ENCODE measurements at regions not wholly inside any gene's neighbourhood (a gene's known extent, or its start where the extent isn't known, plus 50 kb on each side); places are given as distances from the start of the nearest gene placed in this dataset.

GRCh38 chr9:13716601-13717321 lies 437.3 kb upstream of the MPDZ start:
- no peak overlapping the region for H3K4me3 ChIP-seq (ENCODE audit: low read depth, low read length)
- no peak for DNase-seq (ENCODE audit: low read depth)
- TF ChIP-seq CTCF (IDR thresholded peaks at IDR 0.05; ENCODE audit: insufficient read depth, low read depth, low read length, missing control alignments): no peak

GRCh38 chr9:13716090-13716489 lies 436.6 kb upstream of the MPDZ start:
- DNase-seq (ENCODE audit: low read depth): no peak
- TF ChIP-seq CTCF (IDR thresholded peaks at IDR 0.05; ENCODE audit: insufficient read depth, low read depth, low read length, missing control alignments): no peak

GRCh38 chr9:13715430-13715829 lies 435.9 kb upstream of the MPDZ start:
- no peak for TF ChIP-seq CTCF (IDR thresholded peaks at IDR 0.05; ENCODE audit: insufficient read depth, low read depth, low read length, missing control alignments)
- DNase-seq (ENCODE audit: low read depth): no peak
- H3K4me3 ChIP-seq (ENCODE audit: low read depth, low read length): no peak overlapping the region

More at GRCh38 chr9:13716090-13716489, 436.6 kb upstream of the MPDZ start:
- H3K4me3 ChIP-seq (ENCODE audit: low read depth, low read length): no peak overlapping the region

GRCh38 chr9:13707612-13708576 lies 428.4 kb upstream of the MPDZ start:
- H3K4me3 ChIP-seq (ENCODE audit: low read depth, low read length): no peak overlapping the region
- DNase-seq (ENCODE audit: low read depth): no peak
- no peak for TF ChIP-seq CTCF (IDR thresholded peaks at IDR 0.05; ENCODE audit: insufficient read depth, low read depth, low read length, missing control alignments)

GRCh38 chr9:13705918-13706317 lies 426.4 kb upstream of the MPDZ start:
- no peak overlapping the region for H3K4me3 ChIP-seq (ENCODE audit: low read depth, low read length)
- no peak for TF ChIP-seq CTCF (IDR thresholded peaks at IDR 0.05; ENCODE audit: insufficient read depth, low read depth, low read length, missing control alignments)
- DNase-seq (ENCODE audit: low read depth): no peak

- DNase-seq (ENCODE audit: low read depth): no peak
- TF ChIP-seq CTCF (IDR thresholded peaks at IDR 0.05; ENCODE audit: insufficient read depth, low read depth, low read length, missing control alignments): no peak
- no peak overlapping the region for H3K4me3 ChIP-seq (ENCODE audit: low read depth, low read length)
These were observed 425.9 kb upstream of the MPDZ start for GRCh38 chr9:13705373-13705772.
